Neural cell (in vitro differentiated cells): ENCODE measurements at regions not wholly inside any gene's neighbourhood (a gene's known extent, or its start where the extent isn't known, plus 50 kb on each side); places are given as distances from the start of the nearest gene placed in this dataset.

Experiments
- H2AFZ ChIP-seq: fragments of 200-600, 300-800 bp; sonication (generic), shearing (Covaris generic); 2 replicates; pipeline ENCODE4 v1.6.0; 2014; ENCODE audit warnings: low read depth, mild to moderate bottlenecking, antibody characterized with exemption, low read length, moderate library complexity
- H3F3A ChIP-seq: fragments of 200-600 bp; shearing (Covaris generic); 2 replicates; pipeline ENCODE4 v1.6.1; 2016; ENCODE audit warnings: mild to moderate bottlenecking, moderate library complexity, mixed read lengths, antibody characterized with exemption, low read length; ENCODE audit not compliant: insufficient read depth, poor library complexity, severe bottlenecking
- H3K27ac ChIP-seq: fragments of 200-600, 300-800 bp; sonication (generic), shearing (Covaris generic); 2 replicates; pipeline ENCODE4 v1.5.1; 2014; ENCODE audit warnings: mild to moderate bottlenecking, low read length, moderate library complexity
- H3K27me3 ChIP-seq: fragments of 300-800, 200-600 bp; sonication (generic), shearing (Covaris generic); 2 replicates; pipeline ENCODE4 v1.6.0; 2014; ENCODE audit warnings: mild to moderate bottlenecking, low read depth, low read length, moderate library complexity; ENCODE audit not compliant: insufficient read depth
- H3K36me3 ChIP-seq: fragments of 300-800, 200-600 bp; sonication (generic), shearing (Covaris generic); 2 replicates; pipeline ENCODE4 v1.5.1; 2014; ENCODE audit warnings: mild to moderate bottlenecking, antibody characterized with exemption, low read length, moderate library complexity; ENCODE audit not compliant: insufficient read depth
- H3K4me2 ChIP-seq: fragments of 300-800, 200-600 bp; sonication (generic), shearing (Covaris generic); 2 replicates; pipeline ENCODE4 v1.6.0; 2014; ENCODE audit warnings: mild to moderate bottlenecking, low read length
- H3K4me3 ChIP-seq: fragments of 300-800, 200-600 bp; sonication (generic), shearing (Covaris generic); 2 replicates; pipeline ENCODE4 v1.5.1; 2014; ENCODE audit warnings: mild to moderate bottlenecking, low read length, moderate library complexity
- H3K79me2 ChIP-seq: fragments of 200-600 bp; shearing (Covaris generic); replicated peaks from 2 replicates; pipeline ENCODE4 v1.6.0; 2014; ENCODE audit warnings: mild to moderate bottlenecking, low read length, moderate library complexity; ENCODE audit not compliant: insufficient read depth
- H3K9ac ChIP-seq: fragments of 300-800, 200-600 bp; sonication (generic), shearing (Covaris generic); 2 replicates; pipeline ENCODE4 v1.6.1; 2016; ENCODE audit warnings: mild to moderate bottlenecking, low read length, mixed read lengths
- H3K9me2 ChIP-seq: fragments of 200-600 bp; shearing (Covaris generic); 2 replicates; pipeline ENCODE4 v1.6.1; 2016; ENCODE audit warnings: mild to moderate bottlenecking, low read length, mixed read lengths; ENCODE audit not compliant: insufficient read depth
- H3K9me3 ChIP-seq: fragments of 200-600, 300-800 bp; sonication (generic), shearing (Covaris generic); 2 replicates; pipeline ENCODE4 v1.6.1; 2016; ENCODE audit warnings: mild to moderate bottlenecking, mixed run types, low read length, moderate library complexity, mixed read lengths
- H4K20me1 ChIP-seq: fragments of 200-600 bp; shearing (Covaris generic); 2 replicates; pipeline ENCODE4 v1.6.1; 2016; ENCODE audit warnings: mild to moderate bottlenecking, mixed run types; ENCODE audit not compliant: insufficient read depth
- EP300 ChIP-seq: fragments of 450-650 bp; conservative IDR thresholded peaks from 2 replicates; pipeline ENCODE4 v1.6.1; 2014; ENCODE audit warnings: antibody characterized with exemption, mild to moderate bottlenecking, moderate library complexity; ENCODE audit not compliant: poor library complexity, severe bottlenecking
- EZH2 ChIP-seq: fragments of 200-600, 300-800 bp; shearing (Covaris generic), sonication (generic); IDR thresholded peaks from 2 replicates; pipeline ENCODE4 v1.6.1; 2014; ENCODE audit warnings: antibody characterized with exemption, low read length, borderline replicate concordance, mild to moderate bottlenecking; ENCODE audit not compliant: insufficient read depth, poor library complexity, severe bottlenecking
- MXI1 ChIP-seq: fragments of 450-650 bp; conservative IDR thresholded peaks from 2 replicates; pipeline ENCODE4 v1.6.1; 2014; ENCODE audit warnings: antibody characterized with exemption, mild to moderate bottlenecking; ENCODE audit not compliant: poor library complexity, severe bottlenecking
- POLR2AphosphoS5 ChIP-seq: IDR thresholded peaks from 2 replicates; pipeline ENCODE4 v1.6.1; 2012
- RAD21 ChIP-seq: fragments of 450-650 bp; conservative IDR thresholded peaks from 2 replicates; pipeline ENCODE4 v1.6.1; 2014; ENCODE audit warnings: antibody characterized with exemption, mild to moderate bottlenecking, moderate library complexity
- REST ChIP-seq: IDR thresholded peaks from 2 replicates; pipeline ENCODE4 v1.6.1; 2012; ENCODE audit warnings: borderline replicate concordance
- SMC3 ChIP-seq: fragments of 450-650 bp; conservative IDR thresholded peaks from 2 replicates; pipeline ENCODE4 v1.6.1; 2014; ENCODE audit warnings: antibody characterized with exemption, mild to moderate bottlenecking, moderate library complexity; ENCODE audit not compliant: poor library complexity
- TAF1 ChIP-seq: IDR thresholded peaks from 2 replicates; pipeline ENCODE4 v1.6.1; 2012; ENCODE audit warnings: low read depth
- TF ChIP-seq, protein P1 (sequence below): fragments of 450-650 bp; IDR thresholded peaks from 2 replicates; pipeline ENCODE4 v1.5.1; 2014; ENCODE audit warnings: antibody characterized with exemption, mild to moderate bottlenecking, moderate library complexity; ENCODE audit not compliant: poor library complexity, severe bottlenecking

- Histone ChIP-seq H3K4me2 (no peak overlapping the region), H3K9ac (no peak overlapping the region), H3K4me3 (no peak overlapping the region), H3K9me2 (no peaks in the 10 kb centered on the region), H3K9me3 (no peaks in the 10 kb centered on the region), H3K27ac (no peak overlapping the region), H4K20me1 (no peaks in the 10 kb centered on the region), H3F3A (no peaks in the 10 kb centered on the region), H3K27me3 (no peaks in the 10 kb centered on the region), H3K36me3 (no peaks in the 10 kb centered on the region), H2AFZ (no peak overlapping the region), H3K79me2 (no peaks in the 10 kb centered on the region)
- TF ChIP-seq REST (no peak), MXI1 (no peak), RAD21 (no peak), SMC3 (no peak), POLR2AphosphoS5 (no peak), EZH2 (no peak), TAF1 (no peak), EP300 (no peak)
- TF ChIP-seq, protein P1, sequence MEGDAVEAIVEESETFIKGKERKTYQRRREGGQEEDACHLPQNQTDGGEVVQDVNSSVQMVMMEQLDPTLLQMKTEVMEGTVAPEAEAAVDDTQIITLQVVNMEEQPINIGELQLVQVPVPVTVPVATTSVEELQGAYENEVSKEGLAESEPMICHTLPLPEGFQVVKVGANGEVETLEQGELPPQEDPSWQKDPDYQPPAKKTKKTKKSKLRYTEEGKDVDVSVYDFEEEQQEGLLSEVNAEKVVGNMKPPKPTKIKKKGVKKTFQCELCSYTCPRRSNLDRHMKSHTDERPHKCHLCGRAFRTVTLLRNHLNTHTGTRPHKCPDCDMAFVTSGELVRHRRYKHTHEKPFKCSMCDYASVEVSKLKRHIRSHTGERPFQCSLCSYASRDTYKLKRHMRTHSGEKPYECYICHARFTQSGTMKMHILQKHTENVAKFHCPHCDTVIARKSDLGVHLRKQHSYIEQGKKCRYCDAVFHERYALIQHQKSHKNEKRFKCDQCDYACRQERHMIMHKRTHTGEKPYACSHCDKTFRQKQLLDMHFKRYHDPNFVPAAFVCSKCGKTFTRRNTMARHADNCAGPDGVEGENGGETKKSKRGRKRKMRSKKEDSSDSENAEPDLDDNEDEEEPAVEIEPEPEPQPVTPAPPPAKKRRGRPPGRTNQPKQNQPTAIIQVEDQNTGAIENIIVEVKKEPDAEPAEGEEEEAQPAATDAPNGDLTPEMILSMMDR = no peak
Measured at GRCh38 chr2:120545521-120546047, 190.1 kb upstream of the GLI2 start.

DNA sequence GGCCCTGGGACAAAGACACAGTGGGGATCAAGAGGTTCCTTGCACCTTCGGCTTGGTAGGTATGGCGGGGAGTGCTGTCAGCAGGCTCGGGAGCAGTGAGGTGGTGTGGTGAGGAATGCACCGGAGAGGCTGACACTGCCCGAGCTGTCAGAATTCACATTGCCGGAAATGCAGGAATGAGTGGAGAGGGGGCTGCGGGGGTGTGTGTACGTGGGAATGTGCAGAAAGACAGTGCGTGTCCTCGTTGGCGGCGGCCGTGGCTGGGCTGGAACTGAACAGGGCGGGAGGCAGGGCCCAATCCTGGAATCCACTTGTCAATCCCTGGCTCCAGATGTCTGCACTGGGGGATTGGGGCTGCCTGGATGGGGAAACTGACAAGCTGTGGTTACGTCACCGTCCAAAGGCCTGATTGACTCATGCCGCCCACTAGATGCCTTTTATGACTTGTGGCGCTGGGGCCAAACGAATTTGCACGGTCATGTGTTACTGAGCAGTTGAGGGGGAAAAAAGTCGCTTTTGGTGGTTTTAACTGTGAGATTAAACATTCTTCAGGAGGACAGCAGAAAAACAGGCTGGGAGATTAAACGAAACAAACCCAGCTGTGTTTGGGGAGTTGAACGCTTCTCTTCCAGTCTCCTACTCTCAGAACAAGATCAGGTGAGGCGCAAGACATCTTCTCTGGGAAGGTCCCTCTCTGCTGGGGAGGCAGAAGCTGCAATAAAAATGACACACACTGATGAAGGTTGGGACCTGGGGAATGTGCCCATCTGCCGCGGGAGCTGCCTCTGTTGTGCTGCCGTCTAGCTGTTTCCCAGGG, 189.4 kb upstream of the GLI2 start:
- H3K27ac ChIP-seq = no peak overlapping the region
- no peaks in the 10 kb centered on the region for H3K79me2 ChIP-seq
- no peaks in the 10 kb centered on the region for H4K20me1 ChIP-seq
- H2AFZ ChIP-seq = no peak overlapping the region
- no peak overlapping the region for H3K4me2 ChIP-seq
- no peak overlapping the region for H3K9ac ChIP-seq
- no peaks in the 10 kb centered on the region for H3K27me3 ChIP-seq
- H3K4me3 ChIP-seq = no peak overlapping the region
- no peaks in the 10 kb centered on the region for H3F3A ChIP-seq
- H3K9me2 ChIP-seq = no peaks in the 10 kb centered on the region
- H3K9me3 ChIP-seq = no peaks in the 10 kb centered on the region
- TF ChIP-seq RAD21 (no peak), EP300 (no peak), MXI1 (no peak), EZH2 (no peak), SMC3 (no peak), REST (no peak), TAF1 (no peak), POLR2AphosphoS5 (no peak)
- TF ChIP-seq, protein P1 = no peak
- H3K36me3 ChIP-seq = no peaks in the 10 kb centered on the region
